SK-N-SH treated with all-trans-retinoic acid at 6 μM for 48 hours (cell line): ENCODE measurements at regions not wholly inside any gene's neighbourhood (a gene's known extent, or its start where the extent isn't known, plus 50 kb on each side); places are given as distances from the start of the nearest gene placed in this dataset.

Experiments
- ARNTL ChIP-seq: fragments of 450-650 bp; formaldehyde crosslinking; IDR thresholded peaks from 2 replicates; pipeline ENCODE4 v1.5.0; 2020; ENCODE audit warnings: low read depth, mild to moderate bottlenecking, moderate library complexity, borderline replicate concordance
- RARB ChIP-seq: fragments of 250-450 bp; sonication (Bioruptor Pico); IDR thresholded peaks from 2 replicates; pipeline ENCODE4 v1.8.0; 2021; ENCODE audit warnings: mild to moderate bottlenecking, moderate library complexity
- ZC3H10 ChIP-seq: fragments of 250-450 bp; sonication (Bioruptor Pico); IDR thresholded peaks from 2 replicates; pipeline ENCODE4 v1.5.1; 2021; ENCODE audit warnings: mild to moderate bottlenecking, moderate library complexity
- ZFP3 ChIP-seq: fragments of 250-450 bp; sonication (Bioruptor Pico); IDR thresholded peaks from 2 replicates; pipeline ENCODE4 v1.5.0; 2020; ENCODE audit warnings: mild to moderate bottlenecking, moderate library complexity
- ZFP30 ChIP-seq: fragments of 450-650 bp; formaldehyde crosslinking; IDR thresholded peaks from 2 replicates; pipeline ENCODE4 v1.5.0; 2022; ENCODE audit warnings: mild to moderate bottlenecking, moderate library complexity
- ZNF70 ChIP-seq: fragments of 450-650 bp; formaldehyde crosslinking; IDR thresholded peaks from 2 replicates; pipeline ENCODE4 v1.5.0; 2020; ENCODE audit warnings: mild to moderate bottlenecking, moderate library complexity
- ZNF8 ChIP-seq: fragments of 450-650 bp; formaldehyde crosslinking; IDR thresholded peaks from 2 replicates; pipeline ENCODE4 v1.5.0; 2020; ENCODE audit warnings: mild to moderate bottlenecking, moderate library complexity
- TF ChIP-seq, protein P1 (sequence below): fragments of 250-450 bp; sonication (Bioruptor Pico); IDR thresholded peaks from 2 replicates; pipeline ENCODE4 v1.5.1; 2020; ENCODE audit warnings: low read depth, mild to moderate bottlenecking, moderate library complexity
- TF ChIP-seq, protein P2 (sequence below): fragments of 250-450 bp; sonication (Bioruptor Pico); IDR thresholded peaks from 2 replicates; pipeline ENCODE4 v1.8.0; 2020; ENCODE audit warnings: mild to moderate bottlenecking, moderate library complexity, borderline replicate concordance
- TF ChIP-seq, protein P3 (sequence below): fragments of 250-450 bp; sonication (Bioruptor Pico); IDR thresholded peaks from 2 replicates; pipeline ENCODE4 v1.8.0; 2021; ENCODE audit warnings: low read depth, mild to moderate bottlenecking, moderate library complexity, borderline replicate concordance

DNA sequence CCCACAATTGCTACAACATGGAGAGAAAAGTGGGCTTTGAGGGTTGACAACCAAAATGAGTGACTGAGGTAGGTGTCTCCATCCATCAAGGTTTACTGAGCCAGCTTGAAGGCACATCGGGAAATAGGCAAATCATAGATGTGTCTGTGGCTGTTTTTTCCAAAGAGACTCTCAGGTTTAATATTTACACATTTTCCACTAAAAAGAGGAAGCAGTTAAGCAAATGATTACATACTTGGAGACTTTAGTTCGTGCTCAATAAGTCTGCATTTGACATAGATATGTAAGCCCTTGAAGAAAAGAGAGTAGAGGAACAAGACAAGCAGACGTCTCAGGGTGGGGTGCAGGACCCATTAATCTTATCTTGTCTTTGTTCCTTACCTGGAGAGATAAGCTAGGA lies 148.9 kb upstream of the COX10 start:
- TF ChIP-seq, protein P1, sequence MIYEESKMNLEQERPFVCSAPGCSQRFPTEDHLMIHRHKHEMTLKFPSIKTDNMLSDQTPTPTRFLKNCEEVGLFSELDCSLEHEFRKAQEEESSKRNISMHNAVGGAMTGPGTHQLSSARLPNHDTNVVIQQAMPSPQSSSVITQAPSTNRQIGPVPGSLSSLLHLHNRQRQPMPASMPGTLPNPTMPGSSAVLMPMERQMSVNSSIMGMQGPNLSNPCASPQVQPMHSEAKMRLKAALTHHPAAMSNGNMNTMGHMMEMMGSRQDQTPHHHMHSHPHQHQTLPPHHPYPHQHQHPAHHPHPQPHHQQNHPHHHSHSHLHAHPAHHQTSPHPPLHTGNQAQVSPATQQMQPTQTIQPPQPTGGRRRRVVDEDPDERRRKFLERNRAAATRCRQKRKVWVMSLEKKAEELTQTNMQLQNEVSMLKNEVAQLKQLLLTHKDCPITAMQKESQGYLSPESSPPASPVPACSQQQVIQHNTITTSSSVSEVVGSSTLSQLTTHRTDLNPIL (CRISPR knock-in tag): no peak
- TF ChIP-seq, protein P2, sequence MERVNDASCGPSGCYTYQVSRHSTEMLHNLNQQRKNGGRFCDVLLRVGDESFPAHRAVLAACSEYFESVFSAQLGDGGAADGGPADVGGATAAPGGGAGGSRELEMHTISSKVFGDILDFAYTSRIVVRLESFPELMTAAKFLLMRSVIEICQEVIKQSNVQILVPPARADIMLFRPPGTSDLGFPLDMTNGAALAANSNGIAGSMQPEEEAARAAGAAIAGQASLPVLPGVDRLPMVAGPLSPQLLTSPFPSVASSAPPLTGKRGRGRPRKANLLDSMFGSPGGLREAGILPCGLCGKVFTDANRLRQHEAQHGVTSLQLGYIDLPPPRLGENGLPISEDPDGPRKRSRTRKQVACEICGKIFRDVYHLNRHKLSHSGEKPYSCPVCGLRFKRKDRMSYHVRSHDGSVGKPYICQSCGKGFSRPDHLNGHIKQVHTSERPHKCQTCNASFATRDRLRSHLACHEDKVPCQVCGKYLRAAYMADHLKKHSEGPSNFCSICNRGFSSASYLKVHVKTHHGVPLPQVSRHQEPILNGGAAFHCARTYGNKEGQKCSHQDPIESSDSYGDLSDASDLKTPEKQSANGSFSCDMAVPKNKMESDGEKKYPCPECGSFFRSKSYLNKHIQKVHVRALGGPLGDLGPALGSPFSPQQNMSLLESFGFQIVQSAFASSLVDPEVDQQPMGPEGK: no peak
- TF ChIP-seq ZNF70 (no peak), ZC3H10 (CRISPR knock-in tag) (no peak), ZNF8 (CRISPR knock-in tag) (no peak), ZFP3 (CRISPR knock-in tag) (no peak), ZFP30 (CRISPR knock-in tag) (no peak), RARB (CRISPR knock-in tag) (no peak), ARNTL (CRISPR knock-in tag) (no peak)
- TF ChIP-seq, protein P3, sequence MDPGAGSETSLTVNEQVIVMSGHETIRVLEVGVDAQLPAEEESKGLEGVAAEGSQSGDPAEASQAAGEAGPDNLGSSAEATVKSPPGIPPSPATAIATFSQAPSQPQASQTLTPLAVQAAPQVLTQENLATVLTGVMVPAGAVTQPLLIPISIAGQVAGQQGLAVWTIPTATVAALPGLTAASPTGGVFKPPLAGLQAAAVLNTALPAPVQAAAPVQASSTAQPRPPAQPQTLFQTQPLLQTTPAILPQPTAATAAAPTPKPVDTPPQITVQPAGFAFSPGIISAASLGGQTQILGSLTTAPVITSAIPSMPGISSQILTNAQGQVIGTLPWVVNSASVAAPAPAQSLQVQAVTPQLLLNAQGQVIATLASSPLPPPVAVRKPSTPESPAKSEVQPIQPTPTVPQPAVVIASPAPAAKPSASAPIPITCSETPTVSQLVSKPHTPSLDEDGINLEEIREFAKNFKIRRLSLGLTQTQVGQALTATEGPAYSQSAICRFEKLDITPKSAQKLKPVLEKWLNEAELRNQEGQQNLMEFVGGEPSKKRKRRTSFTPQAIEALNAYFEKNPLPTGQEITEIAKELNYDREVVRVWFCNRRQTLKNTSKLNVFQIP (CRISPR knock-in tag): no peak
